Stomach (tissue), 8 donors: ENCODE measurements at regions not wholly inside any gene's neighbourhood (a gene's known extent, or its start where the extent isn't known, plus 50 kb on each side); places are given as distances from the start of the nearest gene placed in this dataset.

ENCODE experiments used
- DNase-seq, 2 donors: peaks; one replicate each; pipeline versions ENCODE4 v3.0.0 to v3.0.0-alpha.2; 2013 to 2019
- H3K27ac ChIP-seq, 5 donors: fragments of 200-600 bp in 4 of 5; sonication (generic) in 4 of 5; one replicate each; pipeline ENCODE4 v1.5.1; 2013 to 2019; ENCODE audit warnings: mild to moderate bottlenecking in 1 of 5, moderate library complexity in 1 of 5
- H3K27me3 ChIP-seq, 3 donors: fragments of 200-600 bp; sonication (generic); one replicate each; pipeline ENCODE4 v1.5.1; 2017 to 2019; ENCODE audit warnings: mixed run types in 1 of 3
- H3K36me3 ChIP-seq, 4 donors: fragments of 200-600 bp; sonication (generic); 1 replicate in 3 of 4; 2 replicates in 1 of 4; pipeline ENCODE4 v1.5.1; 2016 to 2019
- H3K4me1 ChIP-seq, 4 donors: fragments of 200-600 bp; sonication (generic); one replicate each; pipeline ENCODE4 v1.5.1; 2016 to 2019
- H3K4me3 ChIP-seq, 4 donors: fragments of 200-600 bp; sonication (generic) in 3 of 4; one replicate each; pipeline ENCODE4 v1.5.1; 2016 to 2019; ENCODE audit warnings: mild to moderate bottlenecking in 1 of 4
- H3K9me3 ChIP-seq, 4 donors: fragments of 200-600 bp; sonication (generic); one replicate each; pipeline ENCODE4 v1.5.1; 2016 to 2019
- EP300 ChIP-seq: sonication (generic); formaldehyde crosslinking; IDR thresholded peaks from one replicate; pipeline ENCODE4 v1.6.1; 2017; ENCODE audit warnings: antibody characterized with exemption
- POLR2A ChIP-seq, 4 donors: fragments of 450-650 bp; IDR thresholded peaks; one replicate each; pipeline ENCODE4 v1.6.1; 2016; ENCODE audit warnings: antibody characterized with exemption in 4 of 4, control low read depth in 2 of 4, mild to moderate bottlenecking in 1 of 4, moderate library complexity in 1 of 4
- POLR2AphosphoS5 ChIP-seq, 3 donors: sonication (generic); formaldehyde crosslinking; IDR thresholded peaks; one replicate each; pipeline ENCODE4 v1.6.1; 2016; ENCODE audit warnings: antibody characterized with exemption in 3 of 3
- WGBS, 5 donors: extraction: QIAGEN DNeasy Blood & Tissue Kit in 3 of 5; methylation state at CpG; one replicate each; pipeline versions ENCODE4 v1.1.5 to v1.1.7; 2013 to 2018; 5-methylcytosine and 5-hydroxymethylcytosine counted together
- intact Hi-C: fragments of 100-400 bp; cut with DNase I; formaldehyde crosslinking; loops from one replicate; pipeline ENCODE4 v1.15.1; 2023; ENCODE audit warnings: low total_unique reads
- TF ChIP-seq, protein P1 (sequence below), 7 experiments: fragments of 450-650 bp in 4 of 7; fragments of 200-600 bp in 3 of 7; sonication (generic) in 3 of 7; IDR thresholded peaks; one replicate each; pipeline ENCODE4 v1.5.1; 2016 to 2019; ENCODE audit warnings: antibody characterized with exemption in 7 of 7, control low read depth in 2 of 7, mild to moderate bottlenecking in 1 of 7
- donor health status: healthy with polysubstance abuse.
- donor health status: Bipolar disorder and iron deficiency.
- donor health status: healthy.

- Histone ChIP-seq H3K27ac (no peak overlapping the region), H3K9me3 (no peaks in the 10 kb centered on the region), H3K36me3 (no peaks in the 10 kb centered on the region), H3K27me3 (no peaks in the 10 kb centered on the region), H3K4me3 (no peak overlapping the region), H3K4me1 (peaks cover 0 to 6% (median 3%) of the 10 kb centered on the region in 4 donors)
- DNase-seq = no peak
- 75 to 86% (median 82%) methylated on average over 2 of the region's 2 CpGs for WGBS, 5 donors
- intact Hi-C loops = no loop called here
- TF ChIP-seq, protein P1, sequence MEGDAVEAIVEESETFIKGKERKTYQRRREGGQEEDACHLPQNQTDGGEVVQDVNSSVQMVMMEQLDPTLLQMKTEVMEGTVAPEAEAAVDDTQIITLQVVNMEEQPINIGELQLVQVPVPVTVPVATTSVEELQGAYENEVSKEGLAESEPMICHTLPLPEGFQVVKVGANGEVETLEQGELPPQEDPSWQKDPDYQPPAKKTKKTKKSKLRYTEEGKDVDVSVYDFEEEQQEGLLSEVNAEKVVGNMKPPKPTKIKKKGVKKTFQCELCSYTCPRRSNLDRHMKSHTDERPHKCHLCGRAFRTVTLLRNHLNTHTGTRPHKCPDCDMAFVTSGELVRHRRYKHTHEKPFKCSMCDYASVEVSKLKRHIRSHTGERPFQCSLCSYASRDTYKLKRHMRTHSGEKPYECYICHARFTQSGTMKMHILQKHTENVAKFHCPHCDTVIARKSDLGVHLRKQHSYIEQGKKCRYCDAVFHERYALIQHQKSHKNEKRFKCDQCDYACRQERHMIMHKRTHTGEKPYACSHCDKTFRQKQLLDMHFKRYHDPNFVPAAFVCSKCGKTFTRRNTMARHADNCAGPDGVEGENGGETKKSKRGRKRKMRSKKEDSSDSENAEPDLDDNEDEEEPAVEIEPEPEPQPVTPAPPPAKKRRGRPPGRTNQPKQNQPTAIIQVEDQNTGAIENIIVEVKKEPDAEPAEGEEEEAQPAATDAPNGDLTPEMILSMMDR (IDR thresholded peaks at IDR 0.05) = no peak
- TF ChIP-seq EP300 (no peak), POLR2A (IDR thresholded peaks at IDR 0.05) (no peak), POLR2AphosphoS5 (IDR thresholded peaks at IDR 0.05) (no peak)
These were observed 318.3 kb downstream of the ENC1 start for GRCh38 chr5:74322191-74322590.

GRCh38 chr5:74321326-74321725 lies 319.2 kb downstream of the ENC1 start:
- no peak for TF ChIP-seq POLR2A (IDR thresholded peaks at IDR 0.05)
- no peak for TF ChIP-seq EP300
- TF ChIP-seq POLR2AphosphoS5 (IDR thresholded peaks at IDR 0.05) = no peak
- TF ChIP-seq, protein P1 (IDR thresholded peaks at IDR 0.05) = no peak
- intact Hi-C loops = no loop called here
- H3K4me3 ChIP-seq = no peak overlapping the region
- 89 to 95% (median 91%) methylated on average over 5 of the region's 5 CpGs for WGBS, 5 donors
- DNase-seq = no peak
- H3K27ac ChIP-seq = no peak overlapping the region
- H3K27me3 ChIP-seq = no peaks in the 10 kb centered on the region
- H3K9me3 ChIP-seq = no peaks in the 10 kb centered on the region
- H3K4me1 ChIP-seq = peaks cover 0 to 2% (median 2%) of the 10 kb centered on the region in 4 donors
- H3K36me3 ChIP-seq = no peaks in the 10 kb centered on the region

DNA sequence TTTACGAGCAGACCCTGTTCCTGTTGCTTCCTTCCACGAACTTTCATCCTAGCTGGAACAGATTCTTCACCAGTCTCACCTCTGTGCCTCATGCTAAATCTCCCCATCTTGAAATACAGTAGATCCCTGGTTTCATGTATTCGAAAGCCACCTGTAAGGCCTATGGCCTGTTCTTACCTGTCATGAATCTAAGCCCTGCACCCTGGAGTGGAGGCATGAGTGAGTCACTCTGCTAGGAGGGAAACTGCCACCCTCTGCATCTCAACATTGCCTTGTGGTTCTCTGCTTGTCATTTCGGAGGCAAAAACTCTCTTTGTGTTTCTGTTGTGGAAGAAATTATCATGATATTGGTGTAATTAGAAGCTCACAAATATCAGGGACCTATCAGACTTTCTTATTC lies 320.0 kb downstream of the ENC1 start:
- Histone ChIP-seq H3K27me3 (no peaks in the 10 kb centered on the region), H3K4me1 (peaks cover 0 to 10% (median 7%) of the 10 kb centered on the region in 4 donors), H3K4me3 (no peak overlapping the region), H3K36me3 (no peaks in the 10 kb centered on the region), H3K27ac (no peak overlapping the region), H3K9me3 (no peaks in the 10 kb centered on the region)
- TF ChIP-seq EP300 = no peak
- no peak for TF ChIP-seq POLR2A (IDR thresholded peaks at IDR 0.05)
- no peak for TF ChIP-seq POLR2AphosphoS5 (IDR thresholded peaks at IDR 0.05)
- TF ChIP-seq, protein P1 (IDR thresholded peaks at IDR 0.05) = no peak
- intact Hi-C loops = no loop called here
- no peak for DNase-seq
- 92 to 96% (median 94%) methylated on average over 4 of the region's 4 CpGs for WGBS, 5 donors

DNA sequence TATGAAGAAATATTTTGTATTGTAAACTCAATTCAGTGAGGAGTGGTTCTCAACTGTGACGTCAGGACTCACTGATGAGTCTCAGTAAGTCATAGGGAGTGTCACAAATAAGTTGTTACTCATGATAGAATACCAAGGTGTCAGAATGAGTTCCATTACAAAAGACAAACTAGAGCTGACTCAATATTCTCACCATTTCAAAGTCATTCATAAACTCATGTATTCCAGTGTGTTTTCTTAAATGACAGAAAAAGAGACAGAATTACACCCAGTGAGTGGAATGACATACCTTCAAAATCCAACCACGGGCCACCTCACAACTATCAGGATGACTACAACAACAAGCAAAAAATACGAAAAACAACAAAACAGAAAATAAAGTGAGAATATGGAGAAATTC lies 321.5 kb downstream of the ENC1 start:
- no peaks in the 10 kb centered on the region for H3K36me3 ChIP-seq
- no peak overlapping the region for H3K4me3 ChIP-seq
- H3K9me3 ChIP-seq = no peaks in the 10 kb centered on the region
- WGBS, 5 donors = 82 to 88% (median 84%) methylated on average over 3 of the region's 3 CpGs
- no peak overlapping the region for H3K27ac ChIP-seq
- intact Hi-C loops = no loop called here
- DNase-seq = no peak
- TF ChIP-seq POLR2AphosphoS5 (IDR thresholded peaks at IDR 0.05) (no peak), POLR2A (IDR thresholded peaks at IDR 0.05) (no peak), EP300 (no peak)
- TF ChIP-seq, protein P1 (IDR thresholded peaks at IDR 0.05) = no peak
- H3K27me3 ChIP-seq = no peaks in the 10 kb centered on the region
- H3K4me1 ChIP-seq = peaks cover 0 to 10% (median 7%) of the 10 kb centered on the region in 4 donors
